Upper lobe of right lung (tissue), 1 donor: ENCODE measurements at regions not wholly inside any gene's neighbourhood (a gene's known extent, or its start where the extent isn't known, plus 50 kb on each side); places are given as distances from the start of the nearest gene placed in this dataset.

Experiments
- ATAC-seq: fragments of 200-7000 bp; cut with Tn5 transposase; one replicate; pipeline ENCODE4 v1.9.1; 2020; ENCODE audit warnings: mild to moderate bottlenecking, moderate library complexity
- DNase-seq: peaks from one replicate; pipeline ENCODE4 v3.0.0-alpha.2; 2020
- H3K27ac ChIP-seq: fragments of 200-600 bp; one replicate; pipeline ENCODE4 v1.8.0; 2022
- H3K27me3 ChIP-seq: fragments of 200-600 bp; one replicate; pipeline ENCODE4 v1.8.0; 2022; ENCODE audit warnings: mild to moderate bottlenecking
- H3K36me3 ChIP-seq: fragments of 200-600 bp; one replicate; pipeline ENCODE4 v1.8.0; 2022
- H3K4me1 ChIP-seq: fragments of 200-600 bp; one replicate; pipeline ENCODE4 v1.8.0; 2022
- H3K4me3 ChIP-seq: fragments of 200-600 bp; one replicate; pipeline ENCODE4 v1.8.0; 2022; ENCODE audit warnings: mild to moderate bottlenecking
- H3K9me3 ChIP-seq: fragments of 200-600 bp; one replicate; pipeline ENCODE4 v1.8.0; 2022
- CTCF ChIP-seq: fragments of 200-600 bp; IDR thresholded peaks from one replicate; pipeline ENCODE4 v1.8.0; 2022; ENCODE audit warnings: antibody characterized with exemption
- intact Hi-C: fragments of 100-400 bp; cut with DNase I; formaldehyde crosslinking; loops from one replicate; pipeline ENCODE4 v1.11.0; 2022
- donor health status: DM: no; HTN: yes; CAD: no; lungs with severe emphysema.

GRCh38 chr6:121849477-121849876 lies 414.0 kb downstream of the GJA1 start:
- Histone ChIP-seq H3K4me3 (no peak overlapping the region), H3K36me3 (no peaks in the 10 kb centered on the region), H3K4me1 (no peaks in the 10 kb centered on the region), H3K27me3 (no peaks in the 10 kb centered on the region), H3K27ac (no peak overlapping the region), H3K9me3 (no peaks in the 10 kb centered on the region)
- peak; percentile 91 for ATAC-seq
- no peak for DNase-seq
- peak; percentile 73 for TF ChIP-seq CTCF
- intact Hi-C loops = no loop called here

- DNase-seq (no peak), ATAC-seq (peak; percentile 79)
- Histone ChIP-seq H3K4me3 (no peak overlapping the region), H3K4me1 (no peaks in the 10 kb centered on the region), H3K9me3 (no peaks in the 10 kb centered on the region), H3K27ac (no peak overlapping the region), H3K36me3 (no peaks in the 10 kb centered on the region), H3K27me3 (no peaks in the 10 kb centered on the region)
- TF ChIP-seq CTCF = no peak
- intact Hi-C loops = no loop called here
These were observed 415.6 kb downstream of the GJA1 start for GRCh38 chr6:121851056-121851455.

GRCh38 chr6:121853686-121854085 lies 418.2 kb downstream of the GJA1 start:
- intact Hi-C loops = no loop called here
- no peak overlapping the region for H3K27ac ChIP-seq
- H3K9me3 ChIP-seq = no peaks in the 10 kb centered on the region
- no peaks in the 10 kb centered on the region for H3K27me3 ChIP-seq
- no peaks in the 10 kb centered on the region for H3K36me3 ChIP-seq
- no peaks in the 10 kb centered on the region for H3K4me1 ChIP-seq
- no peak for TF ChIP-seq CTCF
- ATAC-seq = no peak
- H3K4me3 ChIP-seq = no peak overlapping the region
- DNase-seq = no peak

- H3K27ac ChIP-seq = no peak overlapping the region
- intact Hi-C loops = no loop called here
- no peaks in the 10 kb centered on the region for H3K9me3 ChIP-seq
- no peaks in the 10 kb centered on the region for H3K36me3 ChIP-seq
- H3K4me3 ChIP-seq = no peak overlapping the region
- TF ChIP-seq CTCF = no peak
- no peak for DNase-seq
- no peak for ATAC-seq
- no peaks in the 10 kb centered on the region for H3K4me1 ChIP-seq
- no peaks in the 10 kb centered on the region for H3K27me3 ChIP-seq
These were observed 420.1 kb downstream of the GJA1 start for GRCh38 chr6:121855521-121855920.

- peaks cover 3% of the 10 kb centered on the region for H3K9me3 ChIP-seq
- no peak overlapping the region for H3K4me3 ChIP-seq
- H3K27me3 ChIP-seq = no peaks in the 10 kb centered on the region
- H3K36me3 ChIP-seq = no peaks in the 10 kb centered on the region
- intact Hi-C loops = no loop called here
- H3K27ac ChIP-seq = no peak overlapping the region
- ATAC-seq (no peak), DNase-seq (no peak)
- H3K4me1 ChIP-seq = no peaks in the 10 kb centered on the region
- no peak for TF ChIP-seq CTCF
These were observed 420.9 kb downstream of the GJA1 start for GRCh38 chr6:121856296-121856695.

- Histone ChIP-seq H3K27me3 (no peaks in the 10 kb centered on the region), H3K4me3 (no peak overlapping the region), H3K4me1 (no peaks in the 10 kb centered on the region), H3K36me3 (no peaks in the 10 kb centered on the region), H3K9me3 (peaks cover 3% of the 10 kb centered on the region), H3K27ac (no peak overlapping the region)
- no peak for DNase-seq
- intact Hi-C loops = no loop called here
- no peak for ATAC-seq
- TF ChIP-seq CTCF = no peak
These were observed 422.1 kb downstream of the GJA1 start for GRCh38 chr6:121857551-121857950.
